Stimulated activated CD8-positive, alpha-beta memory T cell treated with anti-CD3 and anti-CD28 coated beads, Interleukin-2, amount 100 ng/mL, for 48 hours (primary cell): ENCODE measurements at regions not wholly inside any gene's neighbourhood (a gene's known extent, or its start where the extent isn't known, plus 50 kb on each side); places are given as distances from the start of the nearest gene placed in this dataset.
"Not testable (repeated sequence)": the region's sequence is repeated elsewhere in the genome, so short reads cannot be mapped to it uniquely, and the experiment has no call there.

Source experiments
- DNase-seq, 2 donors: peaks; one replicate each; pipeline ENCODE4 v3.0.0-alpha.2; 2020; ENCODE audit warnings: low read depth in 2 of 2

- DNase-seq, result peak in 1 of 2 donors; percentile 14
Measured at GRCh38 chr6:6724539-6725467, 136.3 kb downstream of the LY86 start.

- no peak for DNase-seq
Measured at GRCh38 chr6:6725468-6726209, 137.1 kb downstream of the LY86 start.

- DNase-seq, result no peak
Measured at GRCh38 chr6:6728169-6728941, 139.8 kb downstream of the LY86 start.

- DNase-seq, result no peak
Measured at GRCh38 chr6:6729971-6730370, 141.5 kb downstream of the LY86 start.

GRCh38 chr6:6730831-6731230 lies 142.3 kb downstream of the LY86 start:
- DNase-seq, result no peak

GRCh38 chr6:6734479-6735465 lies 146.3 kb downstream of the LY86 start:
- no peak for DNase-seq

- no peak for DNase-seq
Measured at GRCh38 chr6:6736791-6737654, 148.5 kb downstream of the LY86 start.

GRCh38 chr6:6737671-6738070 lies 149.2 kb downstream of the LY86 start:
- no peak for DNase-seq

- no peak for DNase-seq
Measured at GRCh38 chr6:6738108-6738507, 149.6 kb downstream of the LY86 start.

- no peak for DNase-seq
Measured at GRCh38 chr6:6738922-6739716, 150.6 kb downstream of the LY86 start.

- DNase-seq, result no peak
Measured at GRCh38 chr6:6740595-6740994, 152.1 kb downstream of the LY86 start.

- DNase-seq, result no peak
Measured at GRCh38 chr6:6741264-6741663, 152.7 kb downstream of the LY86 start.

- no peak for DNase-seq
Measured at GRCh38 chr6:6742535-6742934, 154.0 kb downstream of the LY86 start.

- DNase-seq, result no peak
Measured at GRCh38 chr6:6744551-6744950, 156.0 kb downstream of the LY86 start.

- DNase-seq, result not testable (repeated sequence)
Measured at GRCh38 chr6:6745637-6746332, 157.3 kb downstream of the LY86 start.

- DNase-seq, result no peak
Measured at GRCh38 chr6:6746333-6746969, 157.9 kb downstream of the LY86 start.

GRCh38 chr6:6746970-6747338 lies 158.4 kb downstream of the LY86 start:
- no peak for DNase-seq

- no peak for DNase-seq
Measured at GRCh38 chr6:6747371-6747770, 158.9 kb downstream of the LY86 start.
